Body of pancreas (tissue), 4 donors: ENCODE measurements at regions not wholly inside any gene's neighbourhood (a gene's known extent, or its start where the extent isn't known, plus 50 kb on each side); places are given as distances from the start of the nearest gene placed in this dataset.
A peak's percentile ranks its signal among the peaks of the same experiment; 100 is the strongest.

Experiments used
- CTCF ChIP-seq, 7 experiments: fragments of 450-650 bp in 4 of 7; fragments of 200-600 bp in 3 of 7; sonication (generic) in 3 of 7; IDR thresholded peaks; one replicate each; pipeline ENCODE4 v1.5.1; 2016 to 2019; ENCODE audit warnings: antibody characterized with exemption in 7 of 7
- POLR2A ChIP-seq, 3 donors: fragments of 450-650 bp; IDR thresholded peaks; one replicate each; pipeline ENCODE4 v1.6.1; 2016; ENCODE audit warnings: antibody characterized with exemption in 3 of 3, mild to moderate bottlenecking in 2 of 3

GRCh38 chr7:115217373-115217772 lies 295.5 kb downstream of the MDFIC start:
- TF ChIP-seq CTCF (IDR thresholded peaks at IDR 0.05) (peak in 6 of 7 experiments; percentile 27 to 55 (median 48)), POLR2A (IDR thresholded peaks at IDR 0.05) (no peak)
